ENCODE measurements at regions not wholly inside any gene's neighbourhood (a gene's known extent, or its start where the extent isn't known, plus 50 kb on each side); places are given as distances from the start of the nearest gene placed in this dataset.
"Not testable (repeated sequence)": the region's sequence is repeated elsewhere in the genome, so short reads cannot be mapped to it uniquely, and the experiment has no call there.

- TF ChIP-seq CTCF (IDR thresholded peaks at IDR 0.05; ENCODE audit: control extremely low read depth in 1 of 3, insufficient read depth in 1 of 3, low read depth in 1 of 3, low read length in 3 of 3); SUZ12 (IDR thresholded peaks at IDR 0.05; ENCODE audit: low read length); PHF8 (conservative IDR thresholded peaks at IDR 0.05; ENCODE audit: low read depth, low read length); POLR2AphosphoS5 (IDR thresholded peaks at IDR 0.05; ENCODE audit: low read depth, low read length); E2F6 (IDR thresholded peaks at IDR 0.05); RNF2 (IDR thresholded peaks at IDR 0.05; ENCODE audit: borderline replicate concordance, low read depth, low read length, missing control alignments, poor library complexity, severe bottlenecking); EP300 (IDR thresholded peaks at IDR 0.05; ENCODE audit: borderline replicate concordance in 1 of 2, low read depth in 2 of 2, low read length in 2 of 2); NRF1 (IDR thresholded peaks at IDR 0.05; ENCODE audit: low read depth, low read length): not testable (repeated sequence)
These were observed 57.8 kb upstream of the KIF2A start for GRCh38 chr5:62248192-62248591.
